ENCODE measurements at regions not wholly inside any gene's neighbourhood (a gene's known extent, or its start where the extent isn't known, plus 50 kb on each side); places are given as distances from the start of the nearest gene placed in this dataset.
A peak's percentile ranks its signal among the peaks of the same experiment; 100 is the strongest.

- Mint-ChIP-seq H3K27ac (no peak overlapping the region), H3K9me3 (no peaks in the 10 kb centered on the region), H3K36me3 (ENCODE audit: low read depth) (no peaks in the 10 kb centered on the region), H3K27me3 (ENCODE audit: low read depth) (no peaks in the 10 kb centered on the region), H3K4me3 (no peak overlapping the region), H3K4me1 (ENCODE audit: low read depth) (no peaks in the 10 kb centered on the region)
- CTCF ChIA-PET = no interaction called here
- DNase-seq = no peak
- intact Hi-C loops (cut with micrococcal nuclease) = no loop called here
Observed at GRCh38 chr20:60667641-60668040, 584.4 kb upstream of the CDH4 start.

GRCh38 chr20:60669211-60669610 is 582.9 kb upstream of the CDH4 start:
- Mint-ChIP-seq H3K9me3 (no peaks in the 10 kb centered on the region), H3K27me3 (ENCODE audit: low read depth) (no peaks in the 10 kb centered on the region), H3K4me3 (no peak overlapping the region), H3K27ac (no peak overlapping the region), H3K4me1 (ENCODE audit: low read depth) (no peaks in the 10 kb centered on the region), H3K36me3 (ENCODE audit: low read depth) (no peaks in the 10 kb centered on the region)
- CTCF ChIA-PET = no interaction called here
- DNase-seq = no peak
- intact Hi-C loops (cut with micrococcal nuclease) = no loop called here

- H3K36me3 Mint-ChIP-seq (ENCODE audit: low read depth) = no peaks in the 10 kb centered on the region
Observed at GRCh38 chr20:60676011-60676410, 576.0 kb upstream of the CDH4 start.

GRCh38 chr20:60677819-60678218 is 574.2 kb upstream of the CDH4 start:
- no peak for DNase-seq
- H3K27ac Mint-ChIP-seq = no peak overlapping the region
- no peaks in the 10 kb centered on the region for H3K36me3 Mint-ChIP-seq (ENCODE audit: low read depth)
- no peaks in the 10 kb centered on the region for H3K4me1 Mint-ChIP-seq (ENCODE audit: low read depth)
- CTCF ChIA-PET = no interaction called here
- intact Hi-C loops (cut with micrococcal nuclease) = no loop called here
- H3K4me3 Mint-ChIP-seq = no peak overlapping the region
- peaks cover 12% of the 10 kb centered on the region for H3K27me3 Mint-ChIP-seq (ENCODE audit: low read depth)
- peaks cover 2% of the 10 kb centered on the region for H3K9me3 Mint-ChIP-seq

More at GRCh38 chr20:60676011-60676410, 576.0 kb upstream of the CDH4 start:
- no peaks in the 10 kb centered on the region for H3K9me3 Mint-ChIP-seq
- H3K27me3 Mint-ChIP-seq (ENCODE audit: low read depth) = peaks cover 12% of the 10 kb centered on the region
- CTCF ChIA-PET = no interaction called here
- no peak for DNase-seq
- no peak overlapping the region for H3K27ac Mint-ChIP-seq
- intact Hi-C loops (cut with micrococcal nuclease) = no loop called here
- H3K4me3 Mint-ChIP-seq = no peak overlapping the region
- no peaks in the 10 kb centered on the region for H3K4me1 Mint-ChIP-seq (ENCODE audit: low read depth)

GRCh38 chr20:60680554-60680953 is 571.5 kb upstream of the CDH4 start:
- CTCF ChIA-PET = no interaction called here
- Mint-ChIP-seq H3K36me3 (ENCODE audit: low read depth) (no peaks in the 10 kb centered on the region), H3K4me1 (ENCODE audit: low read depth) (no peaks in the 10 kb centered on the region), H3K27ac (no peak overlapping the region), H3K27me3 (ENCODE audit: low read depth) (peaks cover 16% of the 10 kb centered on the region), H3K9me3 (peaks cover 2% of the 10 kb centered on the region), H3K4me3 (no peak overlapping the region)
- intact Hi-C loops (cut with micrococcal nuclease) = no loop called here
- no peak for DNase-seq

- Mint-ChIP-seq H3K9me3 (no peaks in the 10 kb centered on the region), H3K27ac (no peak overlapping the region), H3K36me3 (ENCODE audit: low read depth) (no peaks in the 10 kb centered on the region), H3K27me3 (ENCODE audit: low read depth) (peaks cover 27% of the 10 kb centered on the region), H3K4me3 (no peak overlapping the region), H3K4me1 (ENCODE audit: low read depth) (no peaks in the 10 kb centered on the region)
- CTCF ChIA-PET = interaction anchor here (0.7 kb wide), 1 partner anchor 296 kb away, joined by 3 read pairs; no protein-coding TSS in a partner anchor
- intact Hi-C loops (cut with micrococcal nuclease) = no loop called here
- DNase-seq = no peak
Observed at GRCh38 chr20:60687213-60687612, 564.8 kb upstream of the CDH4 start.

- Mint-ChIP-seq H3K36me3 (ENCODE audit: low read depth) (no peaks in the 10 kb centered on the region), H3K27me3 (ENCODE audit: low read depth) (peaks cover 28% of the 10 kb centered on the region), H3K4me3 (no peak overlapping the region), H3K9me3 (no peaks in the 10 kb centered on the region), H3K27ac (no peak overlapping the region), H3K4me1 (ENCODE audit: low read depth) (no peaks in the 10 kb centered on the region)
- intact Hi-C loops (cut with micrococcal nuclease) = no loop called here
- CTCF ChIA-PET = interaction anchor here (0.9 kb wide), 1 partner anchor 26 kb away, joined by 3 read pairs; no protein-coding TSS in a partner anchor
- no peak for DNase-seq
Observed at GRCh38 chr20:60690771-60691170, 561.3 kb upstream of the CDH4 start.

GRCh38 chr20:60691966-60692615 is 560.0 kb upstream of the CDH4 start:
- no peak for DNase-seq
- no peaks in the 10 kb centered on the region for H3K36me3 Mint-ChIP-seq (ENCODE audit: low read depth)
- intact Hi-C loops (cut with micrococcal nuclease) = no loop called here
- no peaks in the 10 kb centered on the region for H3K4me1 Mint-ChIP-seq (ENCODE audit: low read depth)
- CTCF ChIA-PET = no interaction called here
- no peaks in the 10 kb centered on the region for H3K9me3 Mint-ChIP-seq
- peaks cover 28% of the 10 kb centered on the region for H3K27me3 Mint-ChIP-seq (ENCODE audit: low read depth)
- H3K27ac Mint-ChIP-seq = no peak overlapping the region
- H3K4me3 Mint-ChIP-seq = no peak overlapping the region

GRCh38 chr20:60693496-60694133 is 558.4 kb upstream of the CDH4 start:
- Mint-ChIP-seq H3K27me3 (ENCODE audit: low read depth) (peaks cover 21% of the 10 kb centered on the region), H3K4me1 (ENCODE audit: low read depth) (no peaks in the 10 kb centered on the region), H3K9me3 (no peaks in the 10 kb centered on the region), H3K27ac (no peak overlapping the region), H3K36me3 (ENCODE audit: low read depth) (no peaks in the 10 kb centered on the region), H3K4me3 (no peak overlapping the region)
- no peak for DNase-seq
- intact Hi-C loops (cut with micrococcal nuclease) = no loop called here
- CTCF ChIA-PET = no interaction called here

- H3K4me3 Mint-ChIP-seq = no peak overlapping the region
- H3K27ac Mint-ChIP-seq = no peak overlapping the region
- CTCF ChIA-PET = no interaction called here
- no peak for DNase-seq
- H3K9me3 Mint-ChIP-seq = no peaks in the 10 kb centered on the region
- no peaks in the 10 kb centered on the region for H3K36me3 Mint-ChIP-seq (ENCODE audit: low read depth)
- peaks cover 18% of the 10 kb centered on the region for H3K27me3 Mint-ChIP-seq (ENCODE audit: low read depth)
- no peaks in the 10 kb centered on the region for H3K4me1 Mint-ChIP-seq (ENCODE audit: low read depth)
- intact Hi-C loops (cut with micrococcal nuclease) = no loop called here
Observed at GRCh38 chr20:60694763-60695162, 557.3 kb upstream of the CDH4 start.

GRCh38 chr20:60695226-60696000 is 556.6 kb upstream of the CDH4 start:
- Mint-ChIP-seq H3K4me1 (ENCODE audit: low read depth) (no peaks in the 10 kb centered on the region), H3K36me3 (ENCODE audit: low read depth) (no peaks in the 10 kb centered on the region), H3K4me3 (no peak overlapping the region), H3K27ac (no peak overlapping the region), H3K27me3 (ENCODE audit: low read depth) (peaks cover 18% of the 10 kb centered on the region), H3K9me3 (no peaks in the 10 kb centered on the region)
- intact Hi-C loops (cut with micrococcal nuclease) = no loop called here
- CTCF ChIA-PET = no interaction called here
- DNase-seq = peak; percentile 28

- Mint-ChIP-seq H3K4me3 (no peak overlapping the region), H3K9me3 (no peaks in the 10 kb centered on the region), H3K27me3 (ENCODE audit: low read depth) (peaks cover 8% of the 10 kb centered on the region), H3K4me1 (ENCODE audit: low read depth) (no peaks in the 10 kb centered on the region), H3K27ac (no peak overlapping the region), H3K36me3 (ENCODE audit: low read depth) (no peaks in the 10 kb centered on the region)
- CTCF ChIA-PET = no interaction called here
- no peak for DNase-seq
- intact Hi-C loops (cut with micrococcal nuclease) = no loop called here
Observed at GRCh38 chr20:60697252-60697651, 554.8 kb upstream of the CDH4 start.

- no peaks in the 10 kb centered on the region for H3K9me3 Mint-ChIP-seq
- no peak overlapping the region for H3K4me3 Mint-ChIP-seq
- H3K4me1 Mint-ChIP-seq (ENCODE audit: low read depth) = no peaks in the 10 kb centered on the region
- H3K27me3 Mint-ChIP-seq (ENCODE audit: low read depth) = peaks cover 4% of the 10 kb centered on the region
- H3K36me3 Mint-ChIP-seq (ENCODE audit: low read depth) = no peaks in the 10 kb centered on the region
- no peak for DNase-seq
- H3K27ac Mint-ChIP-seq = no peak overlapping the region
- intact Hi-C loops (cut with micrococcal nuclease) = no loop called here
- CTCF ChIA-PET = no interaction called here
Observed at GRCh38 chr20:60700728-60701127, 551.3 kb upstream of the CDH4 start.

Measured in activated naive CD4-positive, alpha-beta T cell treated with anti-CD3 and anti-CD28 coated beads for 36 hours (primary cell).